Upper lobe of left lung (tissue), 4 donors: ENCODE measurements at regions not wholly inside any gene's neighbourhood (a gene's known extent, or its start where the extent isn't known, plus 50 kb on each side); places are given as distances from the start of the nearest gene placed in this dataset.

Experiments used
- POLR2A ChIP-seq, 4 donors: fragments of 450-650 bp; IDR thresholded peaks; one replicate each; pipeline ENCODE4 v1.5.1; 2016 to 2017; ENCODE audit warnings: antibody characterized with exemption in 4 of 4, mild to moderate bottlenecking in 2 of 4
- TF ChIP-seq, protein P1 (sequence below), 6 experiments: fragments of 450-650 bp in 4 of 6; fragments of 200-600 bp in 2 of 6; sonication (generic) in 2 of 6; IDR thresholded peaks; one replicate each; pipeline ENCODE4 v1.5.1; 2016 to 2019; ENCODE audit warnings: antibody characterized with exemption in 6 of 6

DNA sequence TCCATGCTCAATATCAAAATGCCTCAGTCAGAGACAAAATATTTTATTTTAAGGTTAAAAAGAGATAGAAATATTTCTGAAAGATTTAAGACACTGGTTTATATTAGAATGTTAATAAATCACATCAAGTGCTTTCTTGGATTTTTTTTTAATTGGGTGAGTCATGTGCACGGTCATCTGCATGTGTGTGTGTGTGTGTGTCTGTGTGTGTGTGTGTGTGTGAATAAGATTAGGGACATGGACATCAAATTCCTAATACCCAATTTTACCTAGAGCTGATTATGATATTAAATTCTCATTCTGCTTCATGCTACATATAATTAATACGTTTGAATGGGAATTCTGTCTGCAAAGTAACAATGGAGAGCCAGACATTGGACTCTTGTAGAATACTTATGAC lies 122.9 kb downstream of the BASP1 start:
- TF ChIP-seq, protein P1, sequence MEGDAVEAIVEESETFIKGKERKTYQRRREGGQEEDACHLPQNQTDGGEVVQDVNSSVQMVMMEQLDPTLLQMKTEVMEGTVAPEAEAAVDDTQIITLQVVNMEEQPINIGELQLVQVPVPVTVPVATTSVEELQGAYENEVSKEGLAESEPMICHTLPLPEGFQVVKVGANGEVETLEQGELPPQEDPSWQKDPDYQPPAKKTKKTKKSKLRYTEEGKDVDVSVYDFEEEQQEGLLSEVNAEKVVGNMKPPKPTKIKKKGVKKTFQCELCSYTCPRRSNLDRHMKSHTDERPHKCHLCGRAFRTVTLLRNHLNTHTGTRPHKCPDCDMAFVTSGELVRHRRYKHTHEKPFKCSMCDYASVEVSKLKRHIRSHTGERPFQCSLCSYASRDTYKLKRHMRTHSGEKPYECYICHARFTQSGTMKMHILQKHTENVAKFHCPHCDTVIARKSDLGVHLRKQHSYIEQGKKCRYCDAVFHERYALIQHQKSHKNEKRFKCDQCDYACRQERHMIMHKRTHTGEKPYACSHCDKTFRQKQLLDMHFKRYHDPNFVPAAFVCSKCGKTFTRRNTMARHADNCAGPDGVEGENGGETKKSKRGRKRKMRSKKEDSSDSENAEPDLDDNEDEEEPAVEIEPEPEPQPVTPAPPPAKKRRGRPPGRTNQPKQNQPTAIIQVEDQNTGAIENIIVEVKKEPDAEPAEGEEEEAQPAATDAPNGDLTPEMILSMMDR (IDR thresholded peaks at IDR 0.05) = no peak
- no peak for TF ChIP-seq POLR2A (IDR thresholded peaks at IDR 0.05)
